ENCODE measurements at regions not wholly inside any gene's neighbourhood (a gene's known extent, or its start where the extent isn't known, plus 50 kb on each side); places are given as distances from the start of the nearest gene placed in this dataset.
A peak's percentile ranks its signal among the peaks of the same experiment; 100 is the strongest.
"Not testable (repeated sequence)": the region's sequence is repeated elsewhere in the genome, so short reads cannot be mapped to it uniquely, and the experiment has no call there.

DNA sequence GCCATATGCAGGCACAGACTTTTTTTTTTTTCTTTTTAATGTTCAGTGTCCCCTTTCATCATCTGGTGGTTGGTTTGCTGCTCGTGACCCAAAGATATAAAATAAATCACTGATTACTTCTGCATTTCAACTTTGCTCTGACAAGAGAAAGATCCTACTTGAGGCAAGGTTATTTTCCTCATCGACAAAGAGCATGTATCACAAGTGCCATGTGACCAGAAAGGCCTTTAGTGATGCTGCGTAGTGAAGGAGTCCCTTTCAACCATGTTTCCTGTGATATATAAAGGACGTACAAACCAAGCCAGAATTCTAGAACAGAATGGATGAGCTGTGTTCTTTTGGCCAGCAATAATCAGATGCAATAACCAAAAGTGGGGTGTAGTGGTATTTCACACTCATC lies 323.4 kb upstream of the PSMD7 start:
- no peak for DNase-seq (ENCODE audit: extremely low spot score, insufficient read length, low read depth)
- FAIRE-seq = no peak

DNA sequence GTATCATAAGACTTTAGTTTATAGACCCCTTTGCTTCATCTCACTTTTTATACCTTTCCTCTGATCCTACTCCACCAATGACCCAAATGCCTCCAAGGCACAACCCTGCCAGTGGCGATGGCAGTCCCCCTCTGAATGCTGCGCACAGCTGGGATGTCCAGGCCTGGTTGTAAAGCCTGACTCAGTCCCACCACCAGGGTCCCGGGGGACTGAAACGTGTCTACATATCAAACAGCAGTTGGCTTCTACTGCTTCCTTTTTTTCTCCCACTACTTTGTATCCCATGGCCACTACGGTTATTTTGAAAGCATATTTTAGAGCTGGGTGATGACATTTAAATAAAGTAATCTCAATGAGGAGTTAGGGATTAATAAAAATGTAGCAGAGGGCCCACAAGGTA lies 329.8 kb upstream of the PSMD7 start:
- FAIRE-seq = no peak
- no peak for DNase-seq (ENCODE audit: extremely low spot score, insufficient read length, low read depth)

DNA sequence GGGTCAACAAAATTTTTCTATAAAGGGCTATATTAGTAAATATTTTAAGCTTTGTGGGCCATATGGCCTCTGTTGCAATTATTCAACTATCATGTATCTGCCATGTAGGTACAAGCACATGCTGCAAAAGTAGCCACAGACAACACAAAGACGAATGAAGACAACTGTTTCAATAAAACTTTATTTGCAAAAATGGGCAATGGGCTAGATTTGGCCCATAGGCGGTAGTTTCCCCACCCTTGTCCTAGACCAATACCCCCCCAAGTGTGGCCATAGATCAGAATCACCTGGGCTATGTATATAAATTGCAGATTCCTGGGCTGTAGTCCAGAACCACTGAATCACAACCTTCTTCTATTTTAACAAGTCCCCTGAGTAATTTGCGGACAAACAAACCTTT lies 331.0 kb upstream of the PSMD7 start:
- no peak for FAIRE-seq

DNA sequence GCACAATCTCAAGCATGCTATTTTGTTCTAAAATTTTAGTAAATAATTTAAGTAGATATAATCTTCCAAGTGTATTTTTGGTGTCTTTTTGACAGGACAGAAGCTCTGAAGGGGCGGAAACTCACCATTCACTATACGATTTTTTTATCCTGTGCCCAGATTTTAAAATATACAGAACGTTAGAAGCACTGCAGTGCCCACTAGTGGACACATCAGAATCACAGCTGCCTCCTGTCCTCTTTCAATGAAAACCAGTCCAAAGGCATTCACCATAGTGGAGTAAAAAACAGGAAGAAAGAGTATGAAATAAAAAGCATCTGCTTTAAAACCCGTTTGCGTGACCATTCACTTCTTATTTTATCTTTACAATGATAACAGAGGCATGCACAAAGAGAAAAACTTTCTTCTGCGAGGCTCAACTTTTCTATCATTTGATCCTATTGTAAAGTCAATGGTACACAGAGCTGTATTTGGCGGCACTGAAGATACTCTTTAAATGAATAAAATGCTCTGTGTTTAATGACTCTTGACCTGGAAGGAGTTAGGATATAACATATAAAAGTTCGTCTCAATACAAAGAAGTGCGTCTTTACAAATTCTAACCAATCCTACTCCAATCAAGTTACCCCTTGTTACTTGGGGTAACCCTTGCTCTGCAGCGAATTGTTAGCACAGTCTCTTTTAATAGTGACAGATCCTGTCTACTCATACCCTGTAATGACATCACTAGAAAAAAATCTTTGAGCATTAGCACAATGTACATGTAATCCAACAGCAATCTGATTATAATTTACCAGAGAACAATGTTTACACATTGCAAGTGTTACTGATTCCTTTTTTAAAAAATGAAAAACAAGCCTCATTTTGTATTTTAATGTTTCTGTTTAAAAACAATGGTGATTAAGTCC lies 339.8 kb upstream of the PSMD7 start:
- FAIRE-seq (peak; percentile 31), DNase-seq (ENCODE audit: extremely low spot score, insufficient read length, low read depth) (peak; percentile 18)

More for the DNA sequence above, 331.0 kb upstream of the PSMD7 start:
- DNase-seq (ENCODE audit: extremely low spot score, insufficient read length, low read depth) = no peak

DNA sequence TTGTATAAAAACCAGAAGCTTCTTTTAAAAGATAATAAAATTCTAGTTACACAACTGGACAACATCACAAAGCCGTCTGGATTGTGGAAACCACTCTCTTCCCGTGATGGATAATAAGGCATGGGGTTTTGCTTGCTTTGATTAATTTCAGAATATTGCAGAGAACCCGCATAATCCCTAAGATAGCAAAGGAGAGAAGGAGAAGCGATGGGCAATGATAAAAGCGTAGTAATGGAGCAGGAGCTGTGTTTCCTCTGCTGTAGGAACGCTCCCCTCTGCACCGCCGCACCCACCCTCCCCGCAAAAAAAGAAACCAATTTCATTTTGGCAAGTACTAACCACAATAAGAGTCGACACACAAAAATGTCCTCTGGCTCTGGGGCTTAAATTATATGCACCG lies 340.9 kb upstream of the PSMD7 start:
- FAIRE-seq = no peak

DNA sequence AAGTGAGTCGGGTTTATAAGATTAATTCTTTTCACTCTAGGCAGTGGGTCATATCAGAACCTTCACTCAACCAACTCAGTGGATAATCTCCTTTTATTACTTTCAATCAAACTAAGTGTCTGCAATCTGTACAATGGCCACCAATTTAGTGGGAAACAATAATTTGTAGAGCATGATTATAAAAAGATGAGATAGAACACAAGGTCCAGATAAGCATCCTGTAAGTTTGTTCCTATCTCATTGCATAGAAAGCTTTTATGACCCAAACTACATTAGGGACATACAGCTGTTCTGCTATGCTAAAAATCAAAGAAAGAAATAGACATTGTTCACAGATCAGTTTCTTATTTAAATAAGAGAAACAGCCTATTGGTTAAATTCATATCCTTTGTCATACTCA lies 341.4 kb upstream of the PSMD7 start:
- DNase-seq (ENCODE audit: extremely low spot score, insufficient read length, low read depth) = no peak
- no peak for FAIRE-seq

More for the DNA sequence above, 340.9 kb upstream of the PSMD7 start:
- no peak for DNase-seq (ENCODE audit: extremely low spot score, insufficient read length, low read depth)

DNA sequence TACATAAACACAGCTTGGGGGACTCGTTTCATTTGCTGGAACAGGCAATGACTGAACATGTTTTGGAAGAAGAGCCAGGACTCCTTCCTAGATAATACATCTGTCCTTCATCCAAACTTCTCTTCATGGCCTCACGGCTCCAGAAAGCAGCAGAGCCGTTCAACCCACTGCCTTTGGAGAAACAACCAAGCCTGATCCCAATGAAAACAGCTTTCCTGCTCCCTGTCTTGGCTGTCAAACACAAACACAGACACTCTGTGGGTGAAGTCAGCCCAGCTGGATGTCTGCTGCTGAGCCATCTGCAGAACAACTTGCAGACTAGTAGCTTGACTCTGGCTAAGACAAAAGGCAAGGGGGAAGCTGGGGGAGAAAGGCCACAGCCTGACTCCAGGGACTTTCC lies 345.1 kb upstream of the PSMD7 start:
- FAIRE-seq = no peak
- no peak for DNase-seq (ENCODE audit: extremely low spot score, insufficient read length, low read depth)

DNA sequence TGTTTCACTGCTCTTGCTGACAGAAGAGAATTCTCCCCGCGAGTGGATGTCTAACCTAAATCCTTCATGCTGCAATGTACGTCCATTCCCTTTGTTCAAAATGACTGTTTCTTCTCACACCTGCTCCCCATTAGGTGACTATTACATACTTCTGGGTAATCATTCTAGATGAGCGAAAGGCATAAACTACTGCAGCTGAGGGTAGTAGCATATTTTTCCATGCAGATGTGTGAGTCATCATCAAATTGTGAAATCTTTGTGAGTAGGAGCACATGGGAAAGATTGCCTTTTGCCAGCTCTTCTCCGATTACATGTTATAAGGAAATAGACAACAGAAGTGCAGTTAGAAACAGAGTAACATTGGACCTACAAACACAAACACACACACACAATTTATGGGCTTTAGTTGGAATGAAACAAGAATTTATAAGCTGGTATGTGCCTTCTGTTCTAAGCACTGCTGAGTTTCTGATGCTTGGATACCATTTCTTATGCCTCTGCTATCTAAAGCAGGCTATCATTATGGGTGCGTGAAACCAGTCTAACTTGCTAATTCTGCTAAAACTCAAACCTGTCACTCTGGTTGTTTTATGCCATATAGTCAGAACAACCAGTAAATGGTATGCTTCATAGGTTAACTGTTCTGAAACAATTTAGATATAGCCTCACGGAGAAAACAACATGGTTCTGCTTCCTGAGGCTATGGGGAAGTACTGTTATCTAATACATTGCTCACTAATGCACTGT lies 346.9 kb upstream of the PSMD7 start:
- no peak for FAIRE-seq
- no peak for DNase-seq (ENCODE audit: extremely low spot score, insufficient read length, low read depth)

DNA sequence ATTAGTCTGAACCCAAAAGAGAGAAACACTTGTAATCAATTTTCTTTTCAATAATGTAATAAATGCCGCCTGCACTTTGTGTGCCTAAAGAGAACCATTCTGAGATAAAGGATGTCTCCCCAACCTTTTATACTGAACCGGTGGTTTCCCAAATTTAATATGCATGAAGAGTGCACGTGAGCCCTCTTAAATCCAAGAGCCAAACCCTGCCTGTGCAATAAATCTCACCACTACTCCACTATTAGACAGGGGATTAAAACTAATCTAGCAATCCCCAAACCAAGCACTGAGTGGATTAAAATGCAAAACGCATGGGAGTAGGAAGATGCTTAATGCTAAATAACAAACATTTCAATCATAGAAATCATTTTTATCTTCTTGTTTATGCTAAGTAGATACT lies 351.0 kb upstream of the PSMD7 start:
- DNase-seq (ENCODE audit: extremely low spot score, insufficient read length, low read depth) = no peak
- no peak for FAIRE-seq

DNA sequence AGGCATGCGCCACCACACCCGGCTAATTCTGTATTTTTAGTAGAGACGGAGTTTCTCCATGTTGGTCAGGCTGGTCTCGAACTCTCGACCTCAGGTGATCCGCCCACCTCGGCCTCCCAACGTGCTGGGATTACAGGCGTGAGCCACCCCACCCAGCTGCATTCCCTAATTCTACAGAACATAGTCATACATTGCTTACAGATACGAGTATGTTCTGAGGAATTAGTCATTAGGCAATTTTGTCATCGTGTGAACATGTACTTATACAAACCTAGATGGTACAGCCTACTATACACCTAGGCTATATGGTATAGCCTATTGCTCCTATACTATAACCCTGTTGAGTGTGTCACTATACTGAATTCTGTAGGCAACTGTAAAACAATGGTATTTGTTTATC lies 353.4 kb upstream of the PSMD7 start:
- not testable (repeated sequence) for FAIRE-seq

DNA sequence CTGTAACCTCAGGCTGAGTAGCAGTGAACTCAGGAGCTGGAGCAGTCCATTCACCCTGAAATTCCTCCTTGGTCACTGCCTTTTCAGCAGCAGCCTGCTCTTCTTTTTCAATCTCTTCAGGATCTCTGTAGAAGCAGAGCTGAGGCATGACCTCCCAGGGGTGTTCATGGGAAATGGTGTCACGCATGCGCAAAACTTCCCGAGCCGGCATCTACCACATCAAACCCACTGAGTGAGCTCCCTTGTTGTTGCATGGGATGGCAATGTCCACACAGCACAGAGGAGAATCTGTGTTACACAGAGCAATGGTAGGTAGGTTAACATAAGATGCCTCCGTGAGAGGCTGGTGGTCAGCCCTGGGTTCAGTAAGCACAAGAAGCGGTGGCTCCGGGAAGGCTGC lies 355.8 kb upstream of the PSMD7 start:
- not testable (repeated sequence) for DNase-seq (ENCODE audit: extremely low spot score, insufficient read length, low read depth); FAIRE-seq

More for the DNA sequence above, 353.4 kb upstream of the PSMD7 start:
- not testable (repeated sequence) for DNase-seq (ENCODE audit: extremely low spot score, insufficient read length, low read depth)

DNA sequence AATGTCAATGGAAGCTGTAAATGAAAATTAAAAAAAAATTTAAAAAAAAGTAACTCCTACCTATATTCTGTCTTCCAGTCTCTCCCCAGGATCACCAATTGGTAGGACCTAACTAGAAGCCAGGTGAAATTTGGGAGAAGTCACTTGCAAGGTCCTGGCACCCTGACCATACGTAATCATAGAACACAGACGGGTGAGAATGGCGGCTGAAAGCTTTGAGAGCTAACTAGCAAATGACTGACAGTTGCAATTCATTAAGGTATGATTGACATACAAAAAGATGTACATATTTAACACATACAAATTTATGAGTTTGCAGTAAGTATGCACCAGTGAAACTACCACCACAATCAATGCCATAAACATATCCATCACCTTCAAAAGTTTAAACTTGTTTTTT lies 372.7 kb upstream of the PSMD7 start:
- no peak for FAIRE-seq
- no peak for DNase-seq (ENCODE audit: extremely low spot score, insufficient read length, low read depth)

DNA sequence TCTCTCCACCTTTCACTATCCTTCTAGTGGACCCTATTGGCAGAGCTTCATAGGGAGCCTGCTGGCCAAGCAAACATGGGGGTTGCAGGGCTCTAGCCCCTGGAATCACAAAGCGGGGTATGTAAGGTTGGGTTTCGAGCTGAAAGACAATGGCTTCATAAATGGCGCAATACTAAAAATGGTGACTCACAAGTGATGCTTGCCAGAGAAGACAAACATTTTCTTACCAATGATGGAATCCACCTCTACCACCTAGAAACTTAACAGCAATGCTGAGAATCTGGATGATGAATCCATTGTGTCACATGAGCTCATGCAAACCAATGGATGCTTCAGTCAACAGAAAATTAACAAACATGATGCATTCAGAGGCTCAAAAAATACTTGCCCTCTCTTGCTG lies 375.3 kb upstream of the PSMD7 start:
- FAIRE-seq = no peak
- DNase-seq (ENCODE audit: extremely low spot score, insufficient read length, low read depth) = no peak

DNA sequence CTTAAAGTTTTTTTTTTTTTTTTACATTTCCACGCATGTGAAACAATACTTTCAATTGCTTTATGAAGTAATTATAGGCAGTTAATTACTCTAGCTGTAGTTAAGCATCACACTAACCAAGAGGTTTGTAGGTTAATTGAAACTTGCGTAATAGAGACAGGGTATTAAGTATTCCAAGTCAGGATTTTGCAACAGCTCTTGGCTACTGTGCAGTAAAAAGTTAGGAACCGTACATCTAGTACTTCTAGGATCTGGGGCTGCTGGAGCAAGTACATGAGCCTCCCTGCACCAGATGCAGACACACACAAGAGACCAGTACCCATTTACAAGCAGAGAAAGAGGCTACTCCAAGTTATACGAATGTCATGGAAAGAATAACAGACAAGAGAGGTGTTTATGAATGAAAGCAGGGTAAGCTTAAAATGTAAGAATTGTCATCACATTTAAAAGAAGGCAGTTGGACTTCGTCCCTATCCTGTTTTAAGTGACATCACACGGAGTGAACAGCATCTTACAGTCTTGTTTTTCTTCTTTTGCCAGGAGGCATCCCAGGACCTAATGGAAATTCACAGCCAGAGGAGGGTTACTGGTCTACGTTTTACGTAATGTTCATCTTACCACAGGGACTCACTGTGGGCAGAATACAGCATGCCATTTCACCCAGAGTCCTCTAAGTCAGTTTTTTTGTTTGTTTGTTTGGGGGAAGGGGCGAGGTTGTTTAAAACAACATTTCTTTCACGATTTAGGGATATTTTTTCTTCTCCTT lies 379.6 kb upstream of the PSMD7 start:
- DNase-seq (ENCODE audit: extremely low spot score, insufficient read length, low read depth) (no peak), FAIRE-seq (no peak)

DNA sequence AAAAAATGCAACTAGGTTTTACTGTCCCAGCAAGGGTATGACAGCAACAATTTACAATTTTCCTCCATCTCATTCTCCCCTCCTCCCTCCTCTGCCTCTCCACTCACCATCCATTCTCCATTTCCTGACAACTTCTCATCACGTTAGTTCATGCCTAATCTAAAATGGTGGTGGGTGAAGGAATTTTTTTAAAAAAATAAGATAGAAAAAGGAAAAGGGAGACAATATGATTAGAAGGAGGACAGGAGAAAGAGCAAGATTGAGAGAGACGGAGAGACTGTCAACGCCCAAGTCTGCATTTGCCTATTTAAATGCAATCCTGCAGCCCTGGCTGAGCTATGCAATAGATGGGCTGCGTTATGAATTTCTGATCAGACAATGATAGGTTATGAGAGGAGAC lies 380.7 kb upstream of the PSMD7 start:
- no peak for DNase-seq (ENCODE audit: extremely low spot score, insufficient read length, low read depth)
- no peak for FAIRE-seq

DNA sequence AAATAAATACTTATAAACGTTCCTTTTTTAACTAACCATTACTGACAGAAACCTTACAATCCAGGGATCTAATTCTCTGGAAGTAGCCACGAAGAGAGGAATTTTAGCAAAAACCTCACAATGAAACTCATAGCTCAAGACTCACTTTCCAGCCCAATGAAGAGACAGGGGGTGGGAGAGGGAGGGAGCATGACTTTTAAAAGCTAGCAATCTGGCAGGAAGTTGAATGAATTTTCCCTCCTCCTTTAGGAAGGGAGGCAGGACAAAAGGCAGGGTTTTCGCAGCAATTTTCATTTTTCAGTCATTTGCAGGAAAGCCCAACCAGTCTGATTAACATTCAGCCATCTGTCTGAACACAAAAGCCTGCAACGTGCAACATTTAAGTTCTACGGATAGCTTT lies 381.5 kb upstream of the PSMD7 start:
- DNase-seq (ENCODE audit: extremely low spot score, insufficient read length, low read depth) (no peak), FAIRE-seq (no peak)

DNA sequence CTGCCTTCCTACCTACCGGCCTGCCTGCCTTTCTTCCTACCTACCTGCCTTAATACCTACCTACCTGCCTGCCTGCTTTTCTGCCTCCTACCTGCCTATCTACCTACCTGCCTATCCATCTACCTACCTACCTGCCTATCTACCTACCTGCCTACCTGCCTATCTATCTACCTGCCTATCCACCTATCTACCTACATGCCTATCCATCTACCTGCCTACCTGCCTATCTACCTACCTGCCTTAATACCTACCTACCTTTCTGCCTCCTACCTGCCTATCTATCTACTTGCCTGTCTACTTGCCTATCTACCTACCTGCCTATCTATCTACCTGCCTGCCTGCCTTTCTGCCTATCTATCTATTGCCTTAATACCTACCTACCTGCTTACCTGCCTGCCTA lies 383.8 kb upstream of the PSMD7 start:
- DNase-seq (ENCODE audit: extremely low spot score, insufficient read length, low read depth) = no peak
- no peak for FAIRE-seq

DNA sequence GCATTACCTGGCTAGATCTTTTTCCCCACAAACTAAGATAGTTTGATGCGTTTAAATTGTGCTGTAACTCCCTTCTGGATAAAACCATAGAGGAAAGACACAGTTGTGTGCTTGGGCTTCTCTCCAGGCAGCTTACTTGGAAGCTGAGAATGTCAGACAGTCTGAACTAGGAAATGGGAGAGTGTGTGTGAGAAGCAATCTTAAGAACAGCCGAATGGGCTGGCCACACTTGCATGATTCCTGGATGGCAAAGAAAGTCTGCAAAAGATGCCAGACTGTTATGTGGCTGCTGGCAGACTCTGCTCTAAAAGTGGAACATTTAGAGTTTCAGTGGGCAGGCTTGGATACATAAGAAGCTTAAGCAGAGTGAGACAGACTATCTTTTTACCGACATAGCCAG lies 384.3 kb upstream of the PSMD7 start:
- DNase-seq (ENCODE audit: extremely low spot score, insufficient read length, low read depth) (no peak), FAIRE-seq (no peak)

DNA sequence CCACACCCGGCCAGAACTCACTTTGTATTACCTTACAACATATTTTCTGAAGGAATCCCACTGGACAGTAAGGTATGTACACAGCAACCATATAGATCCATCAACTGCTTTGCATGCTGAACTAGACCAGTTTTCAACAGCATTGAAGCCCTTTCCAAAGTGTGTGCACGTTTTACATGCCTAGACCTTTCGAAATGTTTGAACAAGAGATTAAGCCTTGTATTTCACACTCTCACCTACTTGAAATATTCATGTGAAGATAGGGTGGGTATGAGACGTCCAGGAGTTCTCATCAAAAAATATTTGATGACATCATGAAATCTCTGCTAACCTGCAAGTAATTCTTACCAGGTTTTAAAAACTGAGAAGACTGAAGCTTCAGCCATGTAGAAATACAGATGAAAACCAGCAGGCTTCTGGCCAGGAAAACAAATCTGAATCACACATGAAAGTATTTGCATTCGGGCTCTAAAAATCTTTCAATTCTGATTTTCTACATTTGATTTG lies 387.0 kb upstream of the PSMD7 start:
- DNase-seq (ENCODE audit: extremely low spot score, insufficient read length, low read depth) = no peak
- FAIRE-seq = no peak

DNA sequence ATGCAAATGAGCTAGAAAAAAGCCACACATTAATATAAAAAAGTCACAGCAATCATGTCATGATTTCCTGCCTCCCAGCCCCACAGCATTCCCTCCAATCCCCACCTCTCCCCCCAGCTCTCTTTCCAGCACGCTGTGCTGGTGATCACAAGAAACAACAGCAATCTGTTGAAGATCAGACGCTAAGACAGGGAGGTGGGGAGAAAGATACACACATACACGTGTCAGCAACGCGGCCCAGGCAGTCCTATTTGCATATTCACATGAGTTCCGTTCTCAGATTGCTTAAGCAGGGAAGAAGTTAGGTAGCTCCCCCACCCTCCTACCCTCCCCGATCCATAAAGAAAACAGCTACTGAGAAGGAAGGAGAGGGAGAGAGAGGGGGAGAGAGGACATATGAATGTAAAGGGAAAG lies 405.5 kb upstream of the PSMD7 start:
- DNase-seq (ENCODE audit: extremely low spot score, insufficient read length, low read depth) = no peak

More for the DNA sequence above, 405.5 kb upstream of the PSMD7 start:
- FAIRE-seq = no peak
